ENCODE measurements at regions not wholly inside any gene's neighbourhood (a gene's known extent, or its start where the extent isn't known, plus 50 kb on each side); places are given as distances from the start of the nearest gene placed in this dataset.

DNA sequence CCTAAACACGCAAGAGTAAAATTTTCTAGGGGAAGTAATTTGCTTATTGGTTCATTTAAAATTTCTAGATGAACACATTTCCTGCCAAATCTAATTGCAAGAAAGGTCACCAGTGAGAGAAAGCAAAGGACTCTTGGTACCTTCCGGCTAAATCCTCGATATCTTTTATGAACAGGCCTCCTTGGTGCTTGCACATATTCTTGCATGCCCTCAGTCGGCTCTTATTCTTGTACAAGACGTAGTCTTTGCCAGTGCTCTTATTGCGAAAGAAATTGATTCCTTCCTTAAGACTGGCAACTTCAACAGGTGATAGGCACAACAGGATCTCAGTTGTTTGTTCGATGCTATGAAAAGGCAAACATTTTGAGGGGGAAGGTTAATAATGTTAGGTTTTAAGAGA lies 141.7 kb upstream of the CARMIL1 start:
- BruUV-seq (replicated peaks) = no TSS peak
- Histone ChIP-seq H3K27ac (ENCODE audit: extremely low read length, insufficient read depth, low read length) (no peak overlapping the region), H3K9ac (ENCODE audit: insufficient read depth, low read depth, low read length) (no peak overlapping the region), H3K27me3 (ENCODE audit: control insufficient read depth in 1 of 2, insufficient read depth in 2 of 2, low read length in 2 of 2) (no peaks in the 10 kb centered on the region), H3K36me3 (replicated peaks in 1 of 2; ENCODE audit: control insufficient read depth in 1 of 2, insufficient read depth in 2 of 2, low read length in 2 of 2) (no peaks in the 10 kb centered on the region), H3K4me1 (ENCODE audit: insufficient read depth, low read length) (0 out of 2 replicates have a peak, but pooled peaks cover 6% of the 10 kb centered on the region), H4K20me1 (ENCODE audit: insufficient read depth, low read length) (no peaks in the 10 kb centered on the region), H3K4me3 (replicated peaks in 1 of 3; ENCODE audit: insufficient read depth in 1 of 3, low read depth in 2 of 3, low read length in 3 of 3) (no peak overlapping the region), H3K79me2 (ENCODE audit: insufficient read depth, low read length) (no peaks in the 10 kb centered on the region), H3K9me3 (ENCODE audit: low read length) (peaks cover 12% of the 10 kb centered on the region), H3K4me2 (ENCODE audit: low read depth, low read length) (no peak overlapping the region), H2AFZ (ENCODE audit: low read length) (no peak overlapping the region)
- no peak for ATAC-seq
- 71% methylated on average over 7 of the region's 7 CpGs for WGBS (ENCODE audit: low lambda C conversion rate)
- in situ Hi-C loops (cut with HindIII; ENCODE audit: extremely low pct_ligation_motif_present, low pct_unique_long_range_greater_than_20kb) (no loop called here), intact Hi-C loops (cut with micrococcal nuclease; ENCODE audit: unreplicated experiment) (no loop called here)
- no peak for FAIRE-seq
- DNase-seq (ENCODE audit: low spot score) = no peak
- CTCF ChIA-PET (ENCODE audit: low intra/inter-chr PET ratio, low total read pairs) = no interaction called here
- TF ChIP-seq MNT (IDR thresholded peaks at IDR 0.05) (no peak), ATF7-NPFF (CRISPR knock-in tag; IDR thresholded peaks at IDR 0.05; ENCODE audit: low read depth) (no peak), ZBTB43 (CRISPR knock-in tag; conservative IDR thresholded peaks at IDR 0.05) (no peak), ZNF652 (CRISPR knock-in tag; IDR thresholded peaks at IDR 0.05; ENCODE audit: borderline replicate concordance, low read depth) (no peak), CEBPB (IDR thresholded peaks at IDR 0.05; ENCODE audit: borderline replicate concordance, low read depth, low read length) (peak; percentile 78)
- TF ChIP-seq, protein P1, sequence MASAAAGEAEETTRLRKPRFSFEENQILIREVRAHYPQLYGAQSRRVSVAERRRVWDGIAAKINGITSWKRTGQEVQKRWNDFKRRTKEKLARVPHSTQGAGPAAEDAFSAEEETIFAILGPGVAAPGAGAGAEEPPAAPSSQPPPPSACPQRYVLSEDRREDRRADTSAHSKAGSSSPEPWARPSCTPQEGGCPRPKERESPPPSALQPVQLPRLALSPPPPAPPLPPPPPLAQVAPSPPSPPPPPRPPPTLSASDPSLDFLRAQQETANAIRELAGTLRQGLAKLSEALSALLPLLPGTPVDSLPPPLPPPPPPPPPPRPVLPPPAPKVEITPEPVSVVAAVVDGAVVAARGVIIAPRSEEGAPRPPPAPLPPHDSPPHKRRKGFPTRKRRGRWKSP (CRISPR knock-in tag; IDR thresholded peaks at IDR 0.05) = no peak
- POLR2A ChIA-PET = no interaction called here
